Endothelial cell of umbilical vein (primary cell): ENCODE measurements at regions not wholly inside any gene's neighbourhood (a gene's known extent, or its start where the extent isn't known, plus 50 kb on each side); places are given as distances from the start of the nearest gene placed in this dataset.

Experiments
- BruUV-seq: library from RNA; stranded (reverse); fragments of 400-500 nt; replicated peaks from 2 replicates; lab custom pipeline; 2021; lab: Mats Ljungman, UMichigan
- CTCF ChIA-PET: fragments of 300-600, 350-600 bp; sonication (Branson Sonifier 250); formaldehyde crosslinking; loops from one replicate; lab custom pipeline; 2021; ENCODE audit warnings: antibody characterized with exemption, inconsistent platforms; lab: Charles Lee
- POLR2A ChIA-PET: fragments of 300-600, 350-600 bp; sonication (Branson Sonifier 250); formaldehyde crosslinking; loops from one replicate; lab custom pipeline; 2021; ENCODE audit warnings: antibody characterized with exemption, inconsistent platforms; lab: Charles Lee
- DNase-seq: peaks from one replicate; pipeline ENCODE4 v3.0.0-alpha.2; 2011; ENCODE audit warnings: low read depth, low spot score
- FAIRE-seq: peaks from 2 replicates; lab custom pipeline; 2011; peaks lifted over from hg19 to GRCh38; lab: Jason Lieb, UNC
- H2AFZ ChIP-seq: 2 replicates; pipeline ENCODE4 v1.6.0; 2012; ENCODE audit warnings: low read depth, low read length, control low read depth, inconsistent platforms
- H3K27ac ChIP-seq: 2 replicates; pipeline ENCODE4 v1.5.1; 2011; ENCODE audit warnings: low read depth, mild to moderate bottlenecking, control low read depth, low read length, moderate library complexity; ENCODE audit not compliant: insufficient read depth
- H3K27me3 ChIP-seq, 2 experiments: 2 replicates each; pipeline versions ENCODE4 v1.6.0 to v1.6.1; 2011; ENCODE audit warnings: low read length in 2 of 2, mixed read lengths in 1 of 2; ENCODE audit not compliant: control insufficient read depth in 2 of 2, insufficient read depth in 2 of 2
- H3K36me3 ChIP-seq, 2 experiments: 2 replicates in 1 of 2; 3 replicates in 1 of 2; pipeline ENCODE4 v1.5.1; 2011; ENCODE audit warnings: low read length in 2 of 2, mild to moderate bottlenecking in 1 of 2, moderate library complexity in 1 of 2; ENCODE audit not compliant: control insufficient read depth in 2 of 2, insufficient read depth in 2 of 2; ENCODE audit errors: extremely low read depth in 1 of 2
- H3K4me1 ChIP-seq: 3 replicates; pipeline ENCODE4 v1.5.1; 2011; ENCODE audit warnings: mild to moderate bottlenecking, low read length; ENCODE audit not compliant: control insufficient read depth, insufficient read depth; ENCODE audit errors: extremely low read depth
- H3K4me2 ChIP-seq: 2 replicates; pipeline ENCODE4 v1.6.1; 2011; ENCODE audit warnings: low read length, control low read depth, mixed read lengths; ENCODE audit not compliant: insufficient read depth
- H3K4me3 ChIP-seq, 3 experiments: fragments of 200-600 bp in 1 of 3; sonication (generic), shearing (Covaris generic) in 1 of 3; replicated peaks in 1 of 3; 2 replicates each; pipeline ENCODE4 v1.5.1; 2011 to 2016; ENCODE audit warnings: control low read depth in 3 of 3, low read length in 3 of 3, mild to moderate bottlenecking in 2 of 3, inconsistent platforms in 1 of 3, low read depth in 1 of 3, moderate library complexity in 1 of 3; ENCODE audit not compliant: insufficient read depth in 1 of 3
- H3K79me2 ChIP-seq: 2 replicates; pipeline ENCODE4 v1.6.0; 2012; ENCODE audit warnings: low read length, inconsistent platforms; ENCODE audit not compliant: control insufficient read depth, insufficient read depth
- H3K9ac ChIP-seq: replicated peaks from 2 replicates; pipeline ENCODE3; 2011; ENCODE audit warnings: low read length, control low read depth; ENCODE audit not compliant: insufficient read depth; ENCODE audit errors: extremely low read depth
- H3K9me1 ChIP-seq: replicated peaks from 3 replicates; pipeline ENCODE4 v1.6.0; 2011; ENCODE audit warnings: mild to moderate bottlenecking, low read length; ENCODE audit not compliant: control insufficient read depth, insufficient read depth; ENCODE audit errors: extremely low read depth
- H3K9me3 ChIP-seq: replicated peaks from 2 replicates; pipeline ENCODE4 v1.5.1; 2012; ENCODE audit warnings: low read length, inconsistent platforms; ENCODE audit not compliant: control insufficient read depth, insufficient read depth
- H4K20me1 ChIP-seq: replicated peaks from 2 replicates; pipeline ENCODE3; 2011; ENCODE audit warnings: mild to moderate bottlenecking, low read length; ENCODE audit not compliant: control insufficient read depth, insufficient read depth; ENCODE audit errors: extremely low read depth
- CTCF ChIP-seq, 2 donors: IDR thresholded peaks; 1 replicate in 1 of 2; 2 replicates in 1 of 2; pipeline ENCODE4 v1.5.1; 2011; ENCODE audit warnings: low read length in 2 of 2, mild to moderate bottlenecking in 2 of 2, moderate library complexity in 2 of 2, control low read depth in 1 of 2, inconsistent platforms in 1 of 2, low read depth in 1 of 2; ENCODE audit not compliant: insufficient read depth in 1 of 2; ENCODE audit errors: extremely low read depth in 1 of 2
- EZH2 ChIP-seq: IDR thresholded peaks from 2 replicates; pipeline ENCODE4 v1.6.1; 2012; ENCODE audit warnings: borderline replicate concordance, low read depth, mild to moderate bottlenecking, moderate library complexity, low read length, inconsistent platforms; ENCODE audit not compliant: severe bottlenecking
- FOS ChIP-seq: IDR thresholded peaks from 2 replicates; pipeline ENCODE4 v1.6.1; 2011; ENCODE audit warnings: mild to moderate bottlenecking, low read length, moderate library complexity, borderline replicate concordance; ENCODE audit not compliant: insufficient read depth
- GATA2 ChIP-seq: IDR thresholded peaks from 2 replicates; pipeline ENCODE4 v1.7.0; 2011; ENCODE audit warnings: low read depth, mild to moderate bottlenecking, moderate library complexity, mixed read lengths, low read length; ENCODE audit not compliant: insufficient read length, insufficient read depth
- JUN ChIP-seq: IDR thresholded peaks from 2 replicates; pipeline ENCODE4 v1.6.1; 2011; ENCODE audit warnings: borderline replicate concordance, low read depth; ENCODE audit not compliant: insufficient read length, insufficient read depth
- MAX ChIP-seq: IDR thresholded peaks from 2 replicates; pipeline ENCODE4 v1.6.1; 2011; ENCODE audit not compliant: insufficient read depth, insufficient read length
- MYC ChIP-seq: IDR thresholded peaks from one replicate; pipeline ENCODE4 v1.6.1; 2011; ENCODE audit warnings: mild to moderate bottlenecking, low read depth, low read length
- POLR2A ChIP-seq: IDR thresholded peaks from 2 replicates; pipeline ENCODE4 v1.6.1; 2012; ENCODE audit warnings: low read depth, mild to moderate bottlenecking, control low read depth, low read length
- POLR2AphosphoS5 ChIP-seq: IDR thresholded peaks from 2 replicates; pipeline ENCODE4 v1.6.1; 2012; ENCODE audit warnings: low read depth, mild to moderate bottlenecking, control low read depth, low read length, moderate library complexity; ENCODE audit not compliant: insufficient read depth
- dilution Hi-C: fragments of 300-500 bp; cut with MboI; formaldehyde crosslinking; loops from one replicate; pipeline ENCODE4 v1.15.0; 2019; ENCODE audit warnings: low sequenced_read_pairs; ENCODE audit not compliant: extremely low pct_ligation_motif_present
- intact Hi-C: fragments of 100-400 bp; cut with micrococcal nuclease; formaldehyde crosslinking; loops from one replicate; pipeline ENCODE4 v1.10.0; 2022

GRCh38 chr1:115185336-115185735 lies 96.0 kb upstream of the TSPAN2 start:
- Histone ChIP-seq H3K27ac (no peak overlapping the region), H3K9me1 (no peaks in the 10 kb centered on the region), H3K4me2 (no peak overlapping the region), H3K9ac (no peak overlapping the region), H3K27me3 (no peaks in the 10 kb centered on the region), H3K36me3 (no peaks in the 10 kb centered on the region), H3K4me3 (no peak overlapping the region), H3K79me2 (no peaks in the 10 kb centered on the region), H4K20me1 (no peaks in the 10 kb centered on the region), H2AFZ (no peak overlapping the region), H3K9me3 (no peaks in the 10 kb centered on the region), H3K4me1 (peaks cover 7% of the 10 kb centered on the region)
- FAIRE-seq = no peak
- ChIA-PET CTCF (no interaction called here), POLR2A (no interaction called here)
- intact Hi-C loops (no loop called here), dilution Hi-C loops (no loop called here)
- no peak for DNase-seq
- no TSS peak for BruUV-seq
- TF ChIP-seq MAX = no peak
- no peak for TF ChIP-seq POLR2A
- no peak for TF ChIP-seq GATA2
- TF ChIP-seq EZH2 = no peak
- no peak for TF ChIP-seq FOS
- TF ChIP-seq JUN = no peak
- TF ChIP-seq POLR2AphosphoS5 = no peak
- no peak for TF ChIP-seq CTCF (IDR thresholded peaks at IDR 0.05; ENCODE audit: extremely low read depth in 1 of 2, insufficient read depth in 1 of 2, low read depth in 1 of 2, low read length in 2 of 2)
- TF ChIP-seq MYC = no peak
